Uterus (tissue), 3 donors: ENCODE measurements at regions not wholly inside any gene's neighbourhood (a gene's known extent, or its start where the extent isn't known, plus 50 kb on each side); places are given as distances from the start of the nearest gene placed in this dataset.

Source experiments
- DNase-seq, 2 donors: peaks; one replicate each; pipeline ENCODE4 v3.0.0-alpha.2; 2019 to 2020
- H3K27ac ChIP-seq, 2 donors: fragments of 200-600 bp; sonication (generic); 1 replicate in 1 of 2; 2 replicates in 1 of 2; pipeline ENCODE4 v1.5.1; 2016 to 2018
- H3K27me3 ChIP-seq, 2 donors: fragments of 200-600 bp; sonication (generic); one replicate each; pipeline ENCODE4 v1.5.1; 2018 to 2019; ENCODE audit warnings: control low read depth in 1 of 2
- H3K36me3 ChIP-seq, 2 donors: fragments of 200-600 bp; sonication (generic); one replicate each; pipeline ENCODE4 v1.5.1; 2019; ENCODE audit warnings: control low read depth in 1 of 2
- H3K4me1 ChIP-seq, 2 donors: fragments of 200-600 bp; sonication (generic); one replicate each; pipeline ENCODE4 v1.5.1; 2018 to 2019; ENCODE audit warnings: control low read depth in 1 of 2
- H3K4me3 ChIP-seq, 2 donors: fragments of 200-600 bp; sonication (generic); 1 replicate in 1 of 2; 2 replicates in 1 of 2; pipeline ENCODE4 v1.5.1; 2018 to 2019; ENCODE audit warnings: mild to moderate bottlenecking in 1 of 2
- H3K9me3 ChIP-seq, 2 donors: fragments of 200-600 bp; sonication (generic); one replicate each; pipeline ENCODE4 v1.5.1; 2019; ENCODE audit warnings: control low read depth in 1 of 2
- CTCF ChIP-seq, 4 experiments: fragments of 200-600 bp in 2 of 4; fragments of 450-650 bp in 2 of 4; sonication (generic) in 2 of 4; IDR thresholded peaks; one replicate each; pipeline ENCODE4 v1.5.1; 2016 to 2019; ENCODE audit warnings: antibody characterized with exemption in 4 of 4, mild to moderate bottlenecking in 2 of 4, moderate library complexity in 1 of 4
- POLR2A ChIP-seq, 2 donors: fragments of 450-650 bp; IDR thresholded peaks; one replicate each; pipeline ENCODE4 v1.6.1; 2016; ENCODE audit warnings: antibody characterized with exemption in 2 of 2, mild to moderate bottlenecking in 1 of 2, moderate library complexity in 1 of 2
- intact Hi-C: fragments of 100-400 bp; cut with DNase I; formaldehyde crosslinking; loops from one replicate; pipeline ENCODE4 v1.15.1; 2023; ENCODE audit warnings: low total_unique reads
- donor health status: DM: yes; HTN: yes; CAD: no.

- TF ChIP-seq POLR2A (IDR thresholded peaks at IDR 0.05) (no peak), CTCF (IDR thresholded peaks at IDR 0.05) (no peak)
- H3K9me3 ChIP-seq, result no peaks in the 10 kb centered on the region
- intact Hi-C loops, result no loop called here
- no peaks in the 10 kb centered on the region for H3K36me3 ChIP-seq
- H3K4me3 ChIP-seq, result no peak overlapping the region
- no peaks in the 10 kb centered on the region for H3K4me1 ChIP-seq
- DNase-seq, result no peak
- no peaks in the 10 kb centered on the region for H3K27me3 ChIP-seq
- H3K27ac ChIP-seq, result no peak overlapping the region
Measured at GRCh38 chr12:126431767-126432166, 1366.5 kb downstream of the AACS start.

- TF ChIP-seq POLR2A (IDR thresholded peaks at IDR 0.05) (no peak), CTCF (IDR thresholded peaks at IDR 0.05) (no peak)
- no peaks in the 10 kb centered on the region for H3K4me1 ChIP-seq
- intact Hi-C loops, result no loop called here
- H3K36me3 ChIP-seq, result no peaks in the 10 kb centered on the region
- no peak overlapping the region for H3K4me3 ChIP-seq
- no peaks in the 10 kb centered on the region for H3K27me3 ChIP-seq
- DNase-seq, result no peak
- no peaks in the 10 kb centered on the region for H3K9me3 ChIP-seq
- H3K27ac ChIP-seq, result no peak overlapping the region
Measured at GRCh38 chr12:126432780-126433179, 1367.5 kb downstream of the AACS start.

GRCh38 chr12:126434412-126434985 is 1369.3 kb downstream of the AACS start:
- DNase-seq, result no peak
- H3K27ac ChIP-seq, result no peak overlapping the region
- no peaks in the 10 kb centered on the region for H3K4me1 ChIP-seq
- H3K4me3 ChIP-seq, result no peak overlapping the region
- intact Hi-C loops, result no loop called here
- no peaks in the 10 kb centered on the region for H3K9me3 ChIP-seq
- H3K27me3 ChIP-seq, result no peaks in the 10 kb centered on the region
- H3K36me3 ChIP-seq, result no peaks in the 10 kb centered on the region
- TF ChIP-seq POLR2A (IDR thresholded peaks at IDR 0.05) (no peak), CTCF (IDR thresholded peaks at IDR 0.05) (no peak)

- no peaks in the 10 kb centered on the region for H3K36me3 ChIP-seq
- H3K27me3 ChIP-seq, result no peaks in the 10 kb centered on the region
- DNase-seq, result no peak
- no peaks in the 10 kb centered on the region for H3K9me3 ChIP-seq
- TF ChIP-seq POLR2A (IDR thresholded peaks at IDR 0.05), result no peak
- no peak for TF ChIP-seq CTCF (IDR thresholded peaks at IDR 0.05)
- no peak overlapping the region for H3K27ac ChIP-seq
- no peak overlapping the region for H3K4me3 ChIP-seq
- H3K4me1 ChIP-seq, result no peaks in the 10 kb centered on the region
- intact Hi-C loops, result no loop called here
Measured at GRCh38 chr12:126436041-126436440, 1370.8 kb downstream of the AACS start.

GRCh38 chr12:126437934-126438333 is 1372.7 kb downstream of the AACS start:
- TF ChIP-seq CTCF (IDR thresholded peaks at IDR 0.05) (no peak), POLR2A (IDR thresholded peaks at IDR 0.05) (no peak)
- Histone ChIP-seq H3K27ac (no peak overlapping the region), H3K9me3 (no peaks in the 10 kb centered on the region), H3K4me3 (no peak overlapping the region), H3K27me3 (no peaks in the 10 kb centered on the region), H3K4me1 (no peaks in the 10 kb centered on the region), H3K36me3 (no peaks in the 10 kb centered on the region)
- no peak for DNase-seq
- intact Hi-C loops, result no loop called here
